Gastroesophageal sphincter (tissue), 4 donors: ENCODE measurements at regions not wholly inside any gene's neighbourhood (a gene's known extent, or its start where the extent isn't known, plus 50 kb on each side); places are given as distances from the start of the nearest gene placed in this dataset.
A peak's percentile ranks its signal among the peaks of the same experiment; 100 is the strongest.
"Not testable (repeated sequence)": the region's sequence is repeated elsewhere in the genome, so short reads cannot be mapped to it uniquely, and the experiment has no call there.

Source experiments
- ATAC-seq: fragments of 150-250 bp; one replicate; pipeline ENCODE4 v1.9.1; 2016; ENCODE audit warnings: mild to moderate bottlenecking, moderate library complexity
- H3K27ac ChIP-seq, 4 donors: fragments of 200-600 bp; sonication (generic) in 3 of 4; 1 replicate in 3 of 4; 2 replicates in 1 of 4; pipeline ENCODE4 v1.5.1; 2016 to 2019
- H3K27me3 ChIP-seq: fragments of 200-600 bp; sonication (generic); one replicate; pipeline ENCODE4 v1.5.1; 2019
- H3K36me3 ChIP-seq, 2 donors: fragments of 200-600 bp; sonication (generic); one replicate each; pipeline ENCODE4 v1.5.1; 2019; ENCODE audit warnings: control low read depth in 1 of 2
- H3K4me1 ChIP-seq, 3 donors: fragments of 200-600 bp; sonication (generic); 1 replicate in 2 of 3; 2 replicates in 1 of 3; pipeline ENCODE4 v1.5.1; 2016 to 2019; ENCODE audit warnings: control low read depth in 2 of 3
- H3K4me3 ChIP-seq, 2 donors: fragments of 200-600 bp; sonication (generic); one replicate each; pipeline ENCODE4 v1.5.1; 2019; ENCODE audit warnings: mild to moderate bottlenecking in 1 of 2, moderate library complexity in 1 of 2
- H3K9me3 ChIP-seq, 3 donors: fragments of 200-600 bp; sonication (generic); one replicate each; pipeline ENCODE4 v1.5.1; 2017 to 2019; ENCODE audit warnings: control low read depth in 2 of 3
- WGBS, 2 donors: methylation state at CpG; one replicate each; pipeline ENCODE4 v1.1.5; 2018; ENCODE audit warnings: low coverage in 1 of 2; 5-methylcytosine and 5-hydroxymethylcytosine counted together

- ATAC-seq = peak; percentile 56
- H3K27me3 ChIP-seq, H3K9me3 ChIP-seq, H3K4me1 ChIP-seq, H3K4me3 ChIP-seq, H3K36me3 ChIP-seq, H3K27ac ChIP-seq: not testable (repeated sequence)
- WGBS, 2 donors = 50 to 74% methylated on average over 5 to 7 of the region's 8 CpGs
Observed at GRCh38 chr22:11017108-11017507, 4510.9 kb upstream of the OR11H1 start.

- not testable (repeated sequence) for H3K4me1 ChIP-seq, H3K36me3 ChIP-seq, H3K27ac ChIP-seq, H3K9me3 ChIP-seq, H3K4me3 ChIP-seq, H3K27me3 ChIP-seq
- WGBS, 2 donors = 13 to 49% methylated on average over 2 to 7 of the region's 8 CpGs
- ATAC-seq = peak; percentile 16
Observed at GRCh38 chr22:11020522-11020921, 4507.5 kb upstream of the OR11H1 start.

- Histone ChIP-seq H3K27me3 (peaks cover 10% of the 10 kb centered on the region), H3K9me3 (peaks cover 0 to 55% (median 0%) of the 10 kb centered on the region in 3 donors)
- H3K27ac ChIP-seq, ATAC-seq, H3K4me3 ChIP-seq, H3K4me1 ChIP-seq, H3K36me3 ChIP-seq: not testable (repeated sequence)
- whole genome bisulfite sequencing, 2 donors = 37 to 53% methylated on average over 4 of the region's 4 CpGs
Observed at GRCh38 chr22:11026541-11026940, 4501.5 kb upstream of the OR11H1 start.

GRCh38 chr22:11027064-11027463 lies 4500.9 kb upstream of the OR11H1 start:
- not testable (repeated sequence) for ATAC-seq, H3K4me1 ChIP-seq, H3K36me3 ChIP-seq, H3K4me3 ChIP-seq, H3K27ac ChIP-seq
- Histone ChIP-seq H3K27me3 (peaks cover 10% of the 10 kb centered on the region), H3K9me3 (peaks cover 0 to 57% (median 0%) of the 10 kb centered on the region in 3 donors)
- WGBS, 2 donors = 60 to 74% methylated on average over 9 of the region's 9 CpGs

GRCh38 chr22:11027532-11027931 lies 4500.5 kb upstream of the OR11H1 start:
- not testable (repeated sequence) for H3K4me1 ChIP-seq, H3K4me3 ChIP-seq, H3K27ac ChIP-seq, H3K36me3 ChIP-seq, ATAC-seq
- 44 to 54% methylated on average over 1 of the region's 1 CpG for WGBS, 2 donors
- Histone ChIP-seq H3K9me3 (peaks cover 0 to 62% (median 0%) of the 10 kb centered on the region in 3 donors), H3K27me3 (peaks cover 10% of the 10 kb centered on the region)

DNA sequence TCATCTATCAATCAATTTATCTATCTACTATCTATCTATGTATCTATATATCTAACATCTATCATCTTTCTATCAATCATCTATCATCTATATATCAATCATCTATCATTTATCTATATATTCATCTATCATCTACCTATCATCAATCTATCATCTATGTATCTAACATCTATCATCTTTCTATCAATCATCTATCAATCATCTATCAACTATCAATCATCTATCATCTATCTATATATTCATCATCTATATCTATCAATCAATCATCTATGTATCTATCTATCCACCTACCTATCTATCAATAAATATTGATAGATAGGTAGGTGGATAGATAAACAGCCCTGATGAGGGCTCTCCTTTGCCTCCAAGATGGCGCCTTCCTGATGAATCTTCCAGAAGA lies 4499.8 kb upstream of the OR11H1 start:
- peaks cover 0 to 68% (median 0%) of the 10 kb centered on the region in 3 donors for H3K9me3 ChIP-seq
- not testable (repeated sequence) for H3K4me3 ChIP-seq

GRCh38 chr22:11029534-11029933 lies 4498.5 kb upstream of the OR11H1 start:
- 61% methylated on average over 8 of the region's 8 CpGs for WGBS, 2 donors
- not testable (repeated sequence) for H3K4me1 ChIP-seq, ATAC-seq, H3K27ac ChIP-seq, H3K36me3 ChIP-seq, H3K4me3 ChIP-seq
- Histone ChIP-seq H3K27me3 (peaks cover 17% of the 10 kb centered on the region), H3K9me3 (peaks cover 0 to 81% (median 0%) of the 10 kb centered on the region in 3 donors)

More for the DNA sequence above, 4499.8 kb upstream of the OR11H1 start:
- peaks cover 10% of the 10 kb centered on the region for H3K27me3 ChIP-seq
- not testable (repeated sequence) for H3K27ac ChIP-seq, ATAC-seq, H3K4me1 ChIP-seq, H3K36me3 ChIP-seq
- WGBS, 2 donors = 13 to 18% methylated on average over 1 of the region's 1 CpG

GRCh38 chr22:11029967-11030366 lies 4498.0 kb upstream of the OR11H1 start:
- H3K4me1 ChIP-seq, ATAC-seq, H3K4me3 ChIP-seq, H3K27ac ChIP-seq, H3K36me3 ChIP-seq: not testable (repeated sequence)
- 52 to 55% methylated on average over 6 of the region's 6 CpGs for WGBS, 2 donors
- Histone ChIP-seq H3K27me3 (peaks cover 17% of the 10 kb centered on the region), H3K9me3 (peaks cover 0 to 83% (median 1%) of the 10 kb centered on the region in 3 donors)

- not testable (repeated sequence) for ATAC-seq, H3K4me3 ChIP-seq
- peaks cover 17% of the 10 kb centered on the region for H3K27me3 ChIP-seq
Observed at GRCh38 chr22:11030571-11031410, 4497.2 kb upstream of the OR11H1 start.

DNA sequence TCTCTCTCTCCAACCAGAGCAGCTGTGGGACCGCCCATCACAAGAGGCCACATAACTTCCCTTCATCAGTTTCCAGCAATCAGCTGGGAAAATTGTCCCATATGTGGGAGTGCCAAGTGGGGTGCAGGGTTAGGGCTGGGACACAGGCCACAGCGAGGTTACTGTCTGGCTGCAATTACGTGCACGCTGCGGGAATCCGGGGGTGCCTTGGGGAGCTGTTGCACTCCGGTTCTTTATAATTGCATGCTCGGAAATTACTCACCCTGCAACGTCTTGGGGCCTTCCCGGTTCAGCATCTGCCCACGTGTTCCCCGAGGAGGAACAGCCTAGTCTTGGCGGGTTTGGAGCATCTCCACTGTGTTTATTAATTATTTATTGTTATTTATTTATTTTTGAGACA lies 4495.9 kb upstream of the OR11H1 start:
- WGBS, 2 donors = 68 to 69% methylated on average over 13 of the region's 13 CpGs

More at GRCh38 chr22:11030571-11031410, 4497.2 kb upstream of the OR11H1 start:
- H3K9me3 ChIP-seq = peaks cover 0 to 84% (median 1%) of the 10 kb centered on the region in 3 donors
- H3K27ac ChIP-seq, H3K36me3 ChIP-seq, H3K4me1 ChIP-seq: not testable (repeated sequence)
- WGBS, 2 donors = 65 to 71% methylated on average over 12 of the region's 12 CpGs

DNA sequence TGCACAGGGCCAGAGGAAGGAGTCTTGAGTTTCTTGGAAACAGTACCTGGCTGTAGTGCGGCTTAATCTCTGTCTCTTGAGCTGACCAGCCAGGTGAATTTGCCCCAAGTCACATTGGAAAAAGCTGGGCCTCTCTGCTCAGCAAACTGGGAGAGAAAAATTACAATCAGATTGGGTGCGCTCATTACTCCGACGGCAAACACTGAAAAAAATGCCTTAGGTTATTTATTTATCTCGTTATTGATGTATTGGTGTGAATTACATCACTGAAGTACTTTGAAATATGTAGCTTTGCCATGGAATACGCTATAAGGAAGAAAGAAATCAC lies 4493.4 kb upstream of the OR11H1 start:
- Histone ChIP-seq H3K9me3 (peaks cover 0 to 89% (median 6%) of the 10 kb centered on the region in 3 donors), H3K27me3 (peaks cover 20% of the 10 kb centered on the region)
- not testable (repeated sequence) for H3K4me3 ChIP-seq, H3K36me3 ChIP-seq, H3K4me1 ChIP-seq, ATAC-seq, H3K27ac ChIP-seq
- WGBS, 2 donors = 43 to 45% methylated on average over 6 of the region's 6 CpGs

More for the DNA sequence above, 4495.9 kb upstream of the OR11H1 start:
- Histone ChIP-seq H3K27me3 (peaks cover 17% of the 10 kb centered on the region), H3K9me3 (peaks cover 0 to 89% (median 1%) of the 10 kb centered on the region in 3 donors)
- not testable (repeated sequence) for H3K4me3 ChIP-seq, H3K4me1 ChIP-seq, H3K36me3 ChIP-seq, H3K27ac ChIP-seq, ATAC-seq

- not testable (repeated sequence) for ATAC-seq, H3K4me3 ChIP-seq, H3K36me3 ChIP-seq, H3K27ac ChIP-seq, H3K4me1 ChIP-seq
- peaks cover 24% of the 10 kb centered on the region for H3K27me3 ChIP-seq
- 62 to 65% methylated on average over 13 of the region's 13 CpGs for WGBS, 2 donors
- H3K9me3 ChIP-seq = peaks cover 0 to 89% (median 6%) of the 10 kb centered on the region in 3 donors
Observed at GRCh38 chr22:11035031-11035873, 4492.7 kb upstream of the OR11H1 start.

DNA sequence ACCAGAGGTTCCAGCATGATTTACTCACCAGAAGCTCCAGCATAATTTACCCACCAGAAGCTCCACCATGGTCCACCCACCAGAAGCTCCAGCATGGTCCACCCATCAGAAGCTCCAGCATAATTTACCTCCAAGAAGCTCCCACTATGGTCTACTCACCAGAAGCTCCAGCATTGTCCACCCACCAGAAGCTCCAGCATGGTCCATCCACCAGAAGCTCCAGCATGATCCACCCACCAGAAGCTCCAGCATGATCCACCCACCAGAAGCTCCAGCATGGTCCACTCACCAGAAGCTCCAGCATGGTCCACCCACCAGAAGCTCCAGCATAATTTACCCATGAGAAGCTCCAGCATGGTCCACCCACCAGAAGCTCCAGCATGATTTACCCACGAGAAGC lies 4490.7 kb upstream of the OR11H1 start:
- not testable (repeated sequence) for ATAC-seq, H3K27ac ChIP-seq, H3K36me3 ChIP-seq, H3K4me3 ChIP-seq, H3K4me1 ChIP-seq
- peaks cover 0 to 86% (median 8%) of the 10 kb centered on the region in 3 donors for H3K9me3 ChIP-seq
- WGBS, 2 donors = 32 to 59% methylated on average over 1 of the region's 1 CpG
- peaks cover 17% of the 10 kb centered on the region for H3K27me3 ChIP-seq
